B cell (primary cell): ENCODE measurements at regions not wholly inside any gene's neighbourhood (a gene's known extent, or its start where the extent isn't known, plus 50 kb on each side); places are given as distances from the start of the nearest gene placed in this dataset.

Experiments used
- CTCF ChIP-seq: fragments of 200-600 bp; IDR thresholded peaks from one replicate; pipeline ENCODE4 v1.8.0; 2022; ENCODE audit warnings: antibody characterized with exemption, mild to moderate bottlenecking
- EZH2 ChIP-seq: IDR thresholded peaks from 2 replicates; pipeline ENCODE4 v1.6.1; 2012; ENCODE audit warnings: borderline replicate concordance, low read depth, mild to moderate bottlenecking, moderate library complexity, low read length; ENCODE audit not compliant: insufficient read depth, poor library complexity, severe bottlenecking

GRCh38 chr1:60937720-60938119 lies 144.6 kb upstream of the NFIA start:
- TF ChIP-seq CTCF (no peak), EZH2 (no peak)
